Liver (tissue), 3 donors: ENCODE measurements at regions not wholly inside any gene's neighbourhood (a gene's known extent, or its start where the extent isn't known, plus 50 kb on each side); places are given as distances from the start of the nearest gene placed in this dataset.

Source experiments
- CTCF ChIP-seq: fragments of 150-350 bp; IDR thresholded peaks from 2 replicates; pipeline ENCODE4 v1.5.1; 2017; ENCODE audit warnings: improper control_type of control experiment, low read depth, low read length; ENCODE audit not compliant: missing input control
- EGR1 ChIP-seq, 2 donors: IDR thresholded peaks; 2 replicates each; pipeline ENCODE4 v1.6.1; 2016 to 2018; ENCODE audit warnings: antibody characterized with exemption in 2 of 2, low read depth in 2 of 2
- JUND ChIP-seq, 2 donors: IDR thresholded peaks; 2 replicates each; pipeline ENCODE4 v1.6.1; 2016; ENCODE audit warnings: antibody characterized with exemption in 2 of 2
- MAX ChIP-seq: IDR thresholded peaks from 2 replicates; pipeline ENCODE4 v1.6.1; 2016; ENCODE audit warnings: antibody characterized with exemption
- NR2F2 ChIP-seq: IDR thresholded peaks from 2 replicates; pipeline ENCODE4 v1.6.1; 2016; ENCODE audit warnings: antibody characterized with exemption
- RAD21 ChIP-seq, 2 donors: IDR thresholded peaks; 2 replicates each; pipeline ENCODE4 v1.6.1; 2016; ENCODE audit warnings: antibody characterized with exemption in 2 of 2, mild to moderate bottlenecking in 2 of 2
- REST ChIP-seq: IDR thresholded peaks from 2 replicates; pipeline ENCODE4 v1.6.1; 2016; ENCODE audit warnings: antibody characterized with exemption, mild to moderate bottlenecking
- RXRA ChIP-seq, 2 donors: IDR thresholded peaks; 2 replicates each; pipeline ENCODE4 v1.6.1; 2017 to 2018; ENCODE audit warnings: antibody characterized with exemption in 2 of 2, mild to moderate bottlenecking in 1 of 2
- SP1 ChIP-seq: IDR thresholded peaks from 2 replicates; pipeline ENCODE4 v1.6.1; 2018; ENCODE audit warnings: antibody characterized with exemption, mild to moderate bottlenecking
- TAF1 ChIP-seq: conservative IDR thresholded peaks from 2 replicates; pipeline ENCODE4 v1.6.1; 2016; ENCODE audit warnings: antibody characterized with exemption, mild to moderate bottlenecking
- ZBTB33 ChIP-seq: IDR thresholded peaks from 2 replicates; pipeline ENCODE4 v1.6.1; 2016; ENCODE audit warnings: antibody characterized with exemption
- donor health status: healthy.
- donor health status: healthy.

GRCh38 chr2:56739413-56739812 is 555.6 kb downstream of the CCDC85A start:
- TF ChIP-seq CTCF = no peak
- no peak for TF ChIP-seq ZBTB33
- no peak for TF ChIP-seq RAD21 (IDR thresholded peaks at IDR 0.05)
- no peak for TF ChIP-seq NR2F2
- TF ChIP-seq TAF1 = no peak
- no peak for TF ChIP-seq REST
- TF ChIP-seq JUND (IDR thresholded peaks at IDR 0.05) = no peak
- TF ChIP-seq RXRA (IDR thresholded peaks at IDR 0.05) = no peak
- no peak for TF ChIP-seq EGR1 (IDR thresholded peaks at IDR 0.05; ENCODE audit: low read depth in 2 of 2)
- TF ChIP-seq MAX = no peak
- TF ChIP-seq SP1 = no peak
